CD8-positive, alpha-beta memory T cell (primary cell): ENCODE measurements at regions not wholly inside any gene's neighbourhood (a gene's known extent, or its start where the extent isn't known, plus 50 kb on each side); places are given as distances from the start of the nearest gene placed in this dataset.
"Not testable (repeated sequence)": the region's sequence is repeated elsewhere in the genome, so short reads cannot be mapped to it uniquely, and the experiment has no call there.

Experiments used
- CTCF ChIA-PET: fragments of 350-600 bp; sonication (Branson Sonifier 250); formaldehyde crosslinking; loops from one replicate; lab custom pipeline; 2021; ENCODE audit warnings: antibody characterized with exemption; lab: Charles Lee
- POLR2A ChIA-PET: fragments of 350-600 bp; sonication (Branson Sonifier 250); formaldehyde crosslinking; loops from one replicate; lab custom pipeline; 2021; ENCODE audit warnings: antibody characterized with exemption; lab: Charles Lee
- DNase-seq, 5 donors: peaks; one replicate each; pipeline versions ENCODE4 v3.0.0 to v3.0.0-alpha.2; 2020 to 2022; ENCODE audit warnings: mixed read lengths in 1 of 5
- H3K27ac ChIP-seq: one replicate; pipeline ENCODE4 v1.7.0; 2013; ENCODE audit warnings: low read depth, mild to moderate bottlenecking, low read length, moderate library complexity
- H3K27me3 ChIP-seq: 2 replicates; pipeline ENCODE4 v1.7.0; 2013; ENCODE audit warnings: low read length, mild to moderate bottlenecking; ENCODE audit not compliant: insufficient read depth, poor library complexity, severe bottlenecking
- H3K36me3 ChIP-seq: 2 replicates; pipeline ENCODE4 v1.7.0; 2013; ENCODE audit warnings: mild to moderate bottlenecking, low read length, moderate library complexity; ENCODE audit not compliant: insufficient read depth
- H3K4me1 ChIP-seq: 2 replicates; pipeline ENCODE4 v1.7.0; 2013; ENCODE audit warnings: mild to moderate bottlenecking, low read length, moderate library complexity; ENCODE audit not compliant: insufficient read depth
- H3K4me3 ChIP-seq: 2 replicates; pipeline ENCODE4 v1.7.0; 2013; ENCODE audit warnings: mild to moderate bottlenecking, low read length
- H3K9me3 ChIP-seq: 2 replicates; pipeline ENCODE4 v1.7.0; 2013; ENCODE audit warnings: mild to moderate bottlenecking, low read length
- H3K27ac Mint-ChIP-seq, 8 donors: one replicate each; pipeline ENCODE4 v1.8.0; 2020 to 2021; ENCODE audit warnings: mixed read lengths in 8 of 8, mild to moderate bottlenecking in 6 of 8, inconsistent platforms in 3 of 8, moderate library complexity in 3 of 8
- H3K27me3 Mint-ChIP-seq, 2 donors: one replicate each; pipeline ENCODE4 v1.8.0; 2020 to 2021; ENCODE audit warnings: mixed read lengths in 2 of 2, mild to moderate bottlenecking in 1 of 2, moderate library complexity in 1 of 2
- H3K36me3 Mint-ChIP-seq, 3 donors: one replicate each; pipeline ENCODE4 v1.8.0; 2020 to 2021; ENCODE audit warnings: mixed read lengths in 3 of 3, inconsistent platforms in 1 of 3, mild to moderate bottlenecking in 1 of 3
- H3K4me1 Mint-ChIP-seq, 3 donors: one replicate each; pipeline ENCODE4 v1.8.0; 2020 to 2021; ENCODE audit warnings: mixed read lengths in 3 of 3, inconsistent platforms in 1 of 3, mild to moderate bottlenecking in 1 of 3
- H3K4me3 Mint-ChIP-seq, 7 donors: one replicate each; pipeline ENCODE4 v1.8.0; 2020 to 2021; ENCODE audit warnings: mixed read lengths in 7 of 7, mild to moderate bottlenecking in 6 of 7, moderate library complexity in 4 of 7, inconsistent platforms in 2 of 7
- H3K9me3 Mint-ChIP-seq, 5 donors: one replicate each; pipeline ENCODE4 v1.8.0; 2020 to 2022; ENCODE audit warnings: mixed read lengths in 5 of 5, mild to moderate bottlenecking in 3 of 5, moderate library complexity in 2 of 5, inconsistent platforms in 1 of 5

DNA sequence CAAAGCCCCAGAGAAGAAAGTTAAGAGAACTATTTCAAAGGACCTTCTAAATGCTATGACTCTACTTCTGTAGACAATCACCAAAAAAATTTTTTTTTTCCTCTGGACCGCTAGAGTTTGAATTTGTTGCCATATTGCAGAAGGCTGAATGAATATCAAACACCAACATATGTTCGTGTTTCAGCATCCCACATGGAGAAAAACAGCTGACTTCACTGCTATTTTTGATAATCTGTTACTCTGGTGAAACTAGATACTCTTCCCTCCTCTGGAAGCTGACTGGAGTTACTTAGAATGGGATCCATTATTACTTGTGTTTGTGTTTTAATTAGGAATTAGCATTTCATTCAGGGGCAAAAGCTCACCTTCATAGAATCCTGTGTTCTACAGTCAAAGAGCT lies 447.0 kb downstream of the AASDHPPT start:
- no peaks in the 10 kb centered on the region for H3K4me1 ChIP-seq
- no peak overlapping the region for H3K27ac ChIP-seq
- POLR2A ChIA-PET, result no interaction called here
- Mint-ChIP-seq H3K9me3 (peaks cover 0 to 38% (median 3%) of the 10 kb centered on the region in 5 donors), H3K27me3 (no peaks in the 10 kb centered on the region), H3K4me3 (no peak overlapping the region), H3K4me1 (no peaks in the 10 kb centered on the region), H3K27ac (no peak overlapping the region), H3K36me3 (no peaks in the 10 kb centered on the region)
- no peak for DNase-seq
- no peak overlapping the region for H3K4me3 ChIP-seq
- CTCF ChIA-PET, result no interaction called here
- no peaks in the 10 kb centered on the region for H3K9me3 ChIP-seq
- H3K36me3 ChIP-seq, result no peaks in the 10 kb centered on the region
- H3K27me3 ChIP-seq, result no peaks in the 10 kb centered on the region

DNA sequence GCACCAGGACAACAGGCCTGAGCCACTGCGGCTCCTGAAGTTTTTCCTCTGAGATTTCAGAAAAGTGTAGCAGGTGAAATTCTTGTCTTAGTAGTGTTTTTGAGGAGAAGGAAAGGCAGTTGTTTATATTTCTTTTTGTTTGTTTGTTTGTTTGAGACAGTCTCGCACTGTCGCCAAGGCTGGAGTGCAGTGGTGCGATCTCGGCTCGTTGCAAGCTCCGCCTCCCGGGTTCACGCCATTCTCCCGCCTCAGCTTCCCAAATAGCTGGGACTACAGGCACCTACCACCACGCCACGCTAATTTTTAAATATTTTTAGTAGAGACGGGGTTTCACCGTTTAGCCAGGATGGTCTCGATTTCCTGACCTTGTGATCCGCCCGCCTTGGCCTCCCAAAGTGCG lies 454.2 kb downstream of the AASDHPPT start:
- H3K36me3 ChIP-seq, H3K27me3 ChIP-seq, POLR2A ChIA-PET, H3K4me1 Mint-ChIP-seq, H3K27ac ChIP-seq, DNase-seq, H3K4me3 ChIP-seq, H3K27ac Mint-ChIP-seq, H3K27me3 Mint-ChIP-seq, H3K9me3 ChIP-seq, CTCF ChIA-PET, H3K4me1 ChIP-seq, H3K36me3 Mint-ChIP-seq, H3K4me3 Mint-ChIP-seq: not testable (repeated sequence)
- peaks cover 0 to 33% (median 5%) of the 10 kb centered on the region in 5 donors for H3K9me3 Mint-ChIP-seq

DNA sequence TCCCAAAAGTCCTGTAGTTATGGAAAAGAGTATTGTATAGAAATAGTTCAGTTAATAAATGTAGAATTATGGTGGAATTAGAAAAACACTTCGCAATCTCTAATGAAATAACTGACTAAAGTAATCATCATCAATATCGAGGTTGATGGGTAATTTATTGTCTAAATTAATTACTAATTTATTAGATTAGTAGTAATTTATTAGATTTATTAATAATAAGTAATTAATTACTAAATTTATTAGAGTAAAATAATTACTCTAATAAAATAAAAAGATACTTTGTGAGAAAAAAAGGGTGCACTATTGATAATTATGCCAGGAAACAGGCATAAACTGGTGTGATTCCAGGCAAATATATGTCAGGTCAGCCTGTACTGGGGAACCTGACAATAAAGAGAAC lies 455.6 kb downstream of the AASDHPPT start:
- Histone ChIP-seq H3K4me3 (no peak overlapping the region), H3K27ac (no peak overlapping the region), H3K4me1 (no peaks in the 10 kb centered on the region), H3K9me3 (no peaks in the 10 kb centered on the region), H3K27me3 (no peaks in the 10 kb centered on the region), H3K36me3 (no peaks in the 10 kb centered on the region)
- Mint-ChIP-seq H3K9me3 (peaks cover 0 to 34% (median 4%) of the 10 kb centered on the region in 5 donors), H3K27ac (no peak overlapping the region), H3K4me1 (no peaks in the 10 kb centered on the region), H3K36me3 (no peaks in the 10 kb centered on the region), H3K4me3 (no peak overlapping the region), H3K27me3 (no peaks in the 10 kb centered on the region)
- DNase-seq, result no peak
- POLR2A ChIA-PET, result no interaction called here
- CTCF ChIA-PET, result no interaction called here

DNA sequence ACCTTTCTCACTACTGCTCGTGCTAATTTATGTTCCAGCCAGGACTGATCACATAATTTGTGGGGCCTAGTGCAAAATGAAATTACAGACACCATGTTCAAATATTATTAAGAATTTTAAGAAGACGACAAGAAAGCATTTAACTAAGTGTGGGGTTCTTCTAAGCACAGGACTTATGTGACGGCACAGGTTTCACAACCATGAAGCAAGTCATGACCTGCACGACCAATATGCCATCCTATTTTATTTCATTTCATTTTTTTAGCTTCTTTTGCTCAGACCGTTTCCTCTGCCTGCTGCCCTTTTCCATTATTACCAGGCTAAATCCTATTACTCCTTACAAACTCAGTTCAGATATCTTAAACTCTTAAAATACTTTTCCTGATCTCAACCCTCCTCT lies 462.5 kb downstream of the AASDHPPT start:
- no peak for DNase-seq
- no peaks in the 10 kb centered on the region for H3K36me3 Mint-ChIP-seq
- CTCF ChIA-PET, result no interaction called here
- no peaks in the 10 kb centered on the region for H3K4me1 Mint-ChIP-seq
- H3K4me3 Mint-ChIP-seq, result no peak overlapping the region
- no peak overlapping the region for H3K27ac ChIP-seq
- H3K9me3 Mint-ChIP-seq, result peaks cover 0 to 19% (median 3%) of the 10 kb centered on the region in 5 donors
- no peaks in the 10 kb centered on the region for H3K4me1 ChIP-seq
- no peaks in the 10 kb centered on the region for H3K36me3 ChIP-seq
- H3K27me3 ChIP-seq, result no peaks in the 10 kb centered on the region
- POLR2A ChIA-PET, result no interaction called here
- no peaks in the 10 kb centered on the region for H3K27me3 Mint-ChIP-seq
- no peak overlapping the region for H3K27ac Mint-ChIP-seq
- no peak overlapping the region for H3K4me3 ChIP-seq
- no peaks in the 10 kb centered on the region for H3K9me3 ChIP-seq

DNA sequence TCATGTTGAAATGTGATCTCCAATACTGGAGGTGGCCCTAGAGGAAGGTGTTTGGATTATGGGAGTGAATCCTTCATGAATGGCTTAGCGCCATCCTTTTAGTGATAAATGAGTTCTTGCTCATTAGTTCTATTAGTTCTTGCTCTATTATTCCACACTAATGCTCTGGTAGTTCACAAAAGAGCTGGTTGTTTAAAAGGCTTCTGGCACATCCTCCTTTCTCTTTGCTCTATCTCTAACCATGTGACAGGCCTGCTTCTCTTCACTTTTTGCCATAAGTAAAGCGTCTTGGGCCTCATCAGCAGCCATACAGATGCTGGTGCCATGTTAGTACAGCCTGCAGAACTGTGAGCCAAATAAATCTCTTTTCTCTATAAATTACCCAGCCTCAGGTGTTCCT lies 469.9 kb downstream of the GUCY1A2 start:
- Mint-ChIP-seq H3K27me3 (no peaks in the 10 kb centered on the region), H3K9me3 (peaks cover 0 to 9% (median 4%) of the 10 kb centered on the region in 5 donors), H3K27ac (no peak overlapping the region), H3K4me3 (no peak overlapping the region), H3K4me1 (no peaks in the 10 kb centered on the region), H3K36me3 (no peaks in the 10 kb centered on the region)
- ChIA-PET POLR2A (no interaction called here), CTCF (interaction anchor here (1.0 kb wide), 1 partner anchor 10 kb away, joined by 3 read pairs; no protein-coding TSS in a partner anchor)
- Histone ChIP-seq H3K4me1 (no peaks in the 10 kb centered on the region), H3K4me3 (no peak overlapping the region), H3K27me3 (no peaks in the 10 kb centered on the region), H3K9me3 (peaks cover 4% of the 10 kb centered on the region), H3K36me3 (no peaks in the 10 kb centered on the region), H3K27ac (no peak overlapping the region)
- DNase-seq, result no peak

DNA sequence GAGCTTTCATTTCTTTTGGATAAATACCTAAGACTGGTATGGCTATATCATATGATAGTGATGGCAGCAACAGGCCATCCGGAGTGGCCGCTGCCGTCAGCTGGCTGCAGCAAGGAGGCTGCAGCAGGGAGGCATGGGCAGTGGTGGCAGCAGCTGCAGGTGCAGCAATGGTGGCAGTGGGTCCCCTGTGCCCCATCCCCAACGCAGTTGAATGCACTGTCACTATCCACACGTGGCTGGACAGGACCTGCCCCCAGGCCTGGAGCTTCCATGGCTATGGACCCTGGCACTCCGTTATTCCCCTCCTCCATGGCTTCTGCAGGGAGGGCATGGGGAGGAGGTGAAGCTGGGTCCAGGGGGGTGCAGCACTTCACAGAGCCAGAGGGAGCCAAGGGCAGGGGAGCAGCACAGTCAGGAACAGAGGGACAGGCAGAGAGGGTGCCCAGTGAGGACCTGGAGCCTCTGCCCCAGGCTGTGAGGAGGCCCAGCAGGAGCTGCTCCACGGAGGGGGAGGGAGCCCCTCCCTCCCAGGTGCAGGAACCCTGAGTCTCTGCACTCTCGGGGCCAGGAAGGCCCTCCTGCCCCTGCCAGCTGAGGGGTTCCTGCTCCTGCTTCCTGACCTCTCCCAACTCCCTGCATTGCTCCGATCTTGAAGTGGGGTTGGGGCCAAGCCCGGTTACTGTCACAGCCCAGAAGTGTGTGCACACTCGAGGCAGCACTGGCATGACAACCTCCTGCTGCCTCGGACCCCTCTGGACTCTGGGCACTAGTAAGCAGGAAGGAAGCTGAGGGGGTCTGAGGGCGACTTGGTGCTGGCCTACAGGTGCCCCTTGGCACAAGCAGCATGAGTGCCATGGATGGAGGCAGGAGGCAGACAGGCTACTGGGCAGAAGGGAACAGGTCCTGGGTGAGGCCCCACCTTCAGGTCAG lies 466.3 kb downstream of the GUCY1A2 start:
- no peaks in the 10 kb centered on the region for H3K4me1 ChIP-seq
- DNase-seq, result no peak
- Mint-ChIP-seq H3K9me3 (peaks cover 1 to 14% (median 7%) of the 10 kb centered on the region in 5 donors), H3K4me3 (no peak overlapping the region), H3K27ac (no peak overlapping the region), H3K4me1 (no peaks in the 10 kb centered on the region), H3K36me3 (no peaks in the 10 kb centered on the region), H3K27me3 (no peaks in the 10 kb centered on the region)
- peaks cover 4% of the 10 kb centered on the region for H3K9me3 ChIP-seq
- no peak overlapping the region for H3K27ac ChIP-seq
- H3K4me3 ChIP-seq, result no peak overlapping the region
- ChIA-PET POLR2A (no interaction called here), CTCF (no interaction called here)
- no peaks in the 10 kb centered on the region for H3K27me3 ChIP-seq
- H3K36me3 ChIP-seq, result no peaks in the 10 kb centered on the region

DNA sequence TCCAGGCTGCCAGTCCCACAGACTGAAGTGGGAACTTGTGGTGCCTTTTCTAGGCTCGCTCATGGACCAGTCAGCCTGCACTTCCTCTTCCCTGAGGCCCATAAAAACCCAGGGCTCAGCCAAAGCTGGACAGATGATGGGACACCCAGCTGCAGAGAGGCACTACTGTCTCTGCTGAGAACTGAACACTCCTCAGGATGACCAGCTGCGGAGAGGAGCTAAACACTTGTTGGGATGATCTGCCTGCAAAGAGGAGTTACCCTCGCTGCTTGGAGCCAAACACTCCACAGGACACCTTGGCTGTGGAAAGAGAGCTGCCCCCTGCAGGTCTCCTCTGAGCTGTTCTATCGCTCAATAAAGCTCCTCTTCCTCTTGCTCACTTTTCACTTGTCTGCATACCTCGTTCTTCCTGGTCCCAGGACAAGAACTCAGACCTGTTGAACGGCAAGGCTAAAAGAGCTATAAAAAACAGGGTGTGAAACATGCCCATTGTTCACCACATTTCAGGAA lies 465.5 kb downstream of the GUCY1A2 start:
- no peak overlapping the region for H3K27ac Mint-ChIP-seq
- POLR2A ChIA-PET, result no interaction called here
- no peaks in the 10 kb centered on the region for H3K27me3 Mint-ChIP-seq
- no peak overlapping the region for H3K4me3 ChIP-seq
- no peaks in the 10 kb centered on the region for H3K4me1 ChIP-seq
- no peaks in the 10 kb centered on the region for H3K36me3 Mint-ChIP-seq
- H3K4me1 Mint-ChIP-seq, result no peaks in the 10 kb centered on the region
- no peaks in the 10 kb centered on the region for H3K36me3 ChIP-seq
- no peak overlapping the region for H3K4me3 Mint-ChIP-seq
- CTCF ChIA-PET, result no interaction called here
- H3K9me3 Mint-ChIP-seq, result peaks cover 2 to 14% (median 7%) of the 10 kb centered on the region in 5 donors
- H3K27me3 ChIP-seq, result no peaks in the 10 kb centered on the region
- peaks cover 4% of the 10 kb centered on the region for H3K9me3 ChIP-seq
- DNase-seq, result no peak
- H3K27ac ChIP-seq, result no peak overlapping the region

DNA sequence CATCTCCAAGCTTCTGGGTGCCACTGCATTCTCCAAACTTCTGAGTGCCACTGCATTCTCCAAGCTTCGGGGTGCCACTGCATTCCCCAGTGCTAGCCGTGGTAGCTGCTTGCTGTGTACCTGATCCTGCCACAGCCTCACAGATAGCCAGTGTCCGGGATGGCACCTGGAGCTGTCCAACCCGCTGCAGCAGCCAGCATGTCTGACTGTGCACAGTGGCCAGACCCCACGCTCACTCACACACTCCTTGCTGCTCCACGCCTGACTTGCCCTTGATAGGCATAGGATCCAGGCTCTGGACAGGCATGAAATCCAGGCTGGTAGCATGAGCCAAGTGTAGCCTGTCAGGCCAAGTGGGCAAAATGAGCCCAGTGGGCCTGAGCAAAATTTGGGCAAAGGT lies 465.0 kb downstream of the GUCY1A2 start:
- no peak overlapping the region for H3K4me3 ChIP-seq
- H3K4me1 ChIP-seq, result no peaks in the 10 kb centered on the region
- DNase-seq, result no peak
- H3K27ac ChIP-seq, result no peak overlapping the region
- no peaks in the 10 kb centered on the region for H3K27me3 ChIP-seq
- Mint-ChIP-seq H3K4me3 (no peak overlapping the region), H3K4me1 (no peaks in the 10 kb centered on the region), H3K27me3 (no peaks in the 10 kb centered on the region), H3K27ac (no peak overlapping the region), H3K9me3 (peaks cover 2 to 14% (median 7%) of the 10 kb centered on the region in 5 donors), H3K36me3 (no peaks in the 10 kb centered on the region)
- peaks cover 4% of the 10 kb centered on the region for H3K9me3 ChIP-seq
- POLR2A ChIA-PET, result no interaction called here
- no peaks in the 10 kb centered on the region for H3K36me3 ChIP-seq
- CTCF ChIA-PET, result no interaction called here
